Left colon (tissue), 2 donors: ENCODE measurements at regions not wholly inside any gene's neighbourhood (a gene's known extent, or its start where the extent isn't known, plus 50 kb on each side); places are given as distances from the start of the nearest gene placed in this dataset.
A peak's percentile ranks its signal among the peaks of the same experiment; 100 is the strongest.

Experiments used
- ATAC-seq: fragments of 200-7000 bp; cut with Tn5 transposase; one replicate; pipeline ENCODE4 v1.9.1; 2020; ENCODE audit warnings: mild to moderate bottlenecking, moderate library complexity
- DNase-seq, 2 donors: peaks; one replicate each; pipeline ENCODE4 v3.0.0-alpha.2; 2020
- intact Hi-C, 2 donors: fragments of 100-400 bp; cut with DNase I in 1 of 2; cut with micrococcal nuclease in 1 of 2; formaldehyde crosslinking; loops; one replicate each; pipeline versions ENCODE4 v1.11.2 to v1.14.0; 2022; cut with DNase I, micrococcal nuclease
- donor health status: DM: no; HTN: no; CAD: no.
- donor health status: DM: yes; HTN: yes; CAD: no.

GRCh38 chr15:95269242-95270183, 1038.2 kb downstream of the MCTP2 start:
- intact Hi-C loops, result loop anchor here in 1 of 2 donors (10.0 kb wide), 1 partner anchor 1085 kb away; no protein-coding TSS in a partner anchor
- ATAC-seq (no peak), DNase-seq (no peak)

- ATAC-seq (no peak), DNase-seq (no peak)
- intact Hi-C loops, result no loop called here
Measured at GRCh38 chr15:95274101-95274500, 1042.7 kb downstream of the MCTP2 start.

GRCh38 chr15:95277266-95277665, 1045.9 kb downstream of the MCTP2 start:
- ATAC-seq (no peak), DNase-seq (no peak)
- intact Hi-C loops, result no loop called here

GRCh38 chr15:95278532-95279245, 1047.3 kb downstream of the MCTP2 start:
- no peak for DNase-seq
- intact Hi-C loops, result no loop called here
- no peak for ATAC-seq

GRCh38 chr15:95279277-95280019, 1048.1 kb downstream of the MCTP2 start:
- ATAC-seq, result no peak
- intact Hi-C loops, result no loop called here
- DNase-seq, result no peak

- DNase-seq (no peak), ATAC-seq (no peak)
- intact Hi-C loops, result no loop called here
Measured at GRCh38 chr15:95280711-95281110, 1049.3 kb downstream of the MCTP2 start.

GRCh38 chr15:95281470-95281869, 1049.0 kb upstream of the NR2F2 start:
- intact Hi-C loops, result no loop called here
- DNase-seq (no peak), ATAC-seq (no peak)

- intact Hi-C loops, result no loop called here
- ATAC-seq, result no peak
- DNase-seq, result no peak
Measured at GRCh38 chr15:95284492-95284891, 1046.0 kb upstream of the NR2F2 start.

GRCh38 chr15:95284933-95285421, 1045.5 kb upstream of the NR2F2 start:
- ATAC-seq (no peak), DNase-seq (no peak)
- intact Hi-C loops, result no loop called here

GRCh38 chr15:95286352-95286880, 1044.1 kb upstream of the NR2F2 start:
- ATAC-seq, result no peak
- DNase-seq, result no peak
- intact Hi-C loops, result no loop called here

GRCh38 chr15:95287720-95288103, 1042.8 kb upstream of the NR2F2 start:
- no peak for DNase-seq
- intact Hi-C loops, result no loop called here
- ATAC-seq, result no peak

GRCh38 chr15:95288626-95289025, 1041.9 kb upstream of the NR2F2 start:
- ATAC-seq (no peak), DNase-seq (no peak)
- intact Hi-C loops, result no loop called here

GRCh38 chr15:95290176-95290974, 1040.1 kb upstream of the NR2F2 start:
- intact Hi-C loops, result no loop called here
- no peak for ATAC-seq
- no peak for DNase-seq

GRCh38 chr15:95291898-95292472, 1038.5 kb upstream of the NR2F2 start:
- ATAC-seq (peak; percentile 49), DNase-seq (no peak)
- intact Hi-C loops, result no loop called here

- ATAC-seq (no peak), DNase-seq (no peak)
- intact Hi-C loops, result no loop called here
Measured at GRCh38 chr15:95292785-95293450, 1037.6 kb upstream of the NR2F2 start.

GRCh38 chr15:95293456-95294031, 1037.0 kb upstream of the NR2F2 start:
- intact Hi-C loops, result no loop called here
- ATAC-seq (no peak), DNase-seq (no peak)

GRCh38 chr15:95295363-95295762, 1035.1 kb upstream of the NR2F2 start:
- ATAC-seq (no peak), DNase-seq (no peak)
- intact Hi-C loops, result no loop called here
